ENCODE measurements at regions not wholly inside any gene's neighbourhood (a gene's known extent, or its start where the extent isn't known, plus 50 kb on each side); places are given as distances from the start of the nearest gene placed in this dataset.

DNA sequence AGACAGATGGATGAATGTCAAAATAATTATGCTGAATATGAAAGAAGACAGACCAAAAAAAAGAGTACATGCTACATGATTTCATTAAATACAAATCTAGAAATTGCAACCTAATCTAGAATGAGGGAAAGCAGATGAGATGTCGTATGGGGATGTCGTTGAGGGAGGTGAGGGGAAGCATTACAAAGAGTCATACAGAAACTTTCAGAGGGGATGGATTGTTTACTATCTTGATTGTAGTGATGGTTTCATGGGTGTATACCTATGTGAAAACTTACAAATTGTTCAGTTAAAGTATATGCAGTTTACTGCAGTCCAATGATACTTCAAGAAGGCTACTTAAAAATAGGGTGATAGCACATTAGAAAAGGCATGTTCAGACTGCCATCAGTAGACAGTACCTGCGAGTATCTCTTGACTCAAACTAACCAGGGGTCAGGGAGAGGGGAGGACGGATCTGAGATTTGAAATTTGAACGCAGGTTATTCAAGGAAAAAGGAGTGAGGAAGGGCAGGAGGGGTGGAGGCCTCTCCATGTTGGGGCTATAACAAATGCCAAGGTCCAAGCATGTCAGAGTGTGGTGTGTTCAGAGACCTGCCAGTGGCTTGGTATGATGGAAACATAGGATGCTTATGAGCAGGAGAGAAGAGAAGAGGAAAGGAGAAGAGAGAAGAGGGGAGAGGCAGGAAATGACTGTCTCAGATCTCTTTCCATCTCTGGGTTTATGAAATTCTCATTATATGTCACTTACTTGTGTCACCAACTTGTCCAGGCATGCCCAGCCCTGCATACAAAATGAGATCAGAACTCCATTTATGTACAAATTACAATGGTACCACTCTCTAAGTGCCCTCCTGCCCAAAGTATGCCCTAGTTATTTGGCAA lies 257.3 kb upstream of the CXCR4 start:
- BruUV-seq (replicated peaks): no TSS peak

DNA sequence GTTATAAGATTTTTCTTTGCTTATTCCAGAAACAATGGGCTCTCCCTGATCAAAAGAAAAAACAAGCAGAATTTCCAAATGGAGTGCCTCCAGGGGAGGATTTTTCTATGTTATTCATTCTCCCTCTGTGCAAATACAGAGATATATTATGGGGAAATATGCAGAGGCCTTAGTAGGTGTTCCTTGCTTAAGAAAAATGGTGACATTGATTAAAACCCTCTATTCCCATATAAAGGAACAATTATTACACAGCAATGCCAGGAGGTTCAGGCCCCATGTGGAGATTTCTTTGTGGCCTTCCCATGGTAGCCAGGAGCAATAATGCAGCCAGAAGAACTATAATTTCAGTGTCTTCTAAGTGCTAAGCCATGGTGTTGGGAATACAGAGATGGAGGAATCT lies 255.9 kb upstream of the CXCR4 start:
- DNase-seq: no peak
- Mint-ChIP-seq H3K27me3 (ENCODE audit: unreplicated experiment) (no peaks in the 10 kb centered on the region), H3K9me3 (ENCODE audit: low read depth, unreplicated experiment) (no peaks in the 10 kb centered on the region), H3K36me3 (ENCODE audit: insufficient read depth, unreplicated experiment) (no peaks in the 10 kb centered on the region), H3K27ac (ENCODE audit: unreplicated experiment) (no peak overlapping the region), H3K4me3 (ENCODE audit: low read depth, unreplicated experiment) (no peak overlapping the region), H3K4me1 (ENCODE audit: low read depth, unreplicated experiment) (no peaks in the 10 kb centered on the region)
- TF ChIP-seq, protein P1, sequence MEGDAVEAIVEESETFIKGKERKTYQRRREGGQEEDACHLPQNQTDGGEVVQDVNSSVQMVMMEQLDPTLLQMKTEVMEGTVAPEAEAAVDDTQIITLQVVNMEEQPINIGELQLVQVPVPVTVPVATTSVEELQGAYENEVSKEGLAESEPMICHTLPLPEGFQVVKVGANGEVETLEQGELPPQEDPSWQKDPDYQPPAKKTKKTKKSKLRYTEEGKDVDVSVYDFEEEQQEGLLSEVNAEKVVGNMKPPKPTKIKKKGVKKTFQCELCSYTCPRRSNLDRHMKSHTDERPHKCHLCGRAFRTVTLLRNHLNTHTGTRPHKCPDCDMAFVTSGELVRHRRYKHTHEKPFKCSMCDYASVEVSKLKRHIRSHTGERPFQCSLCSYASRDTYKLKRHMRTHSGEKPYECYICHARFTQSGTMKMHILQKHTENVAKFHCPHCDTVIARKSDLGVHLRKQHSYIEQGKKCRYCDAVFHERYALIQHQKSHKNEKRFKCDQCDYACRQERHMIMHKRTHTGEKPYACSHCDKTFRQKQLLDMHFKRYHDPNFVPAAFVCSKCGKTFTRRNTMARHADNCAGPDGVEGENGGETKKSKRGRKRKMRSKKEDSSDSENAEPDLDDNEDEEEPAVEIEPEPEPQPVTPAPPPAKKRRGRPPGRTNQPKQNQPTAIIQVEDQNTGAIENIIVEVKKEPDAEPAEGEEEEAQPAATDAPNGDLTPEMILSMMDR (IDR thresholded peaks at IDR 0.05; ENCODE audit: unreplicated experiment): no peak
- CTCF ChIA-PET: no interaction called here
- BruUV-seq (replicated peaks): no TSS peak
- intact Hi-C loops (cut with micrococcal nuclease; ENCODE audit: unreplicated experiment): loop anchor here (10.0 kb wide), 1 partner anchor 159 kb away; no protein-coding TSS in a partner anchor

More for the DNA sequence above, 257.3 kb upstream of the CXCR4 start:
- Mint-ChIP-seq H3K4me3 (ENCODE audit: low read depth, unreplicated experiment) (no peak overlapping the region), H3K9me3 (ENCODE audit: low read depth, unreplicated experiment) (no peaks in the 10 kb centered on the region), H3K36me3 (ENCODE audit: insufficient read depth, unreplicated experiment) (no peaks in the 10 kb centered on the region), H3K27ac (ENCODE audit: unreplicated experiment) (no peak overlapping the region), H3K27me3 (ENCODE audit: unreplicated experiment) (no peaks in the 10 kb centered on the region), H3K4me1 (ENCODE audit: low read depth, unreplicated experiment) (no peaks in the 10 kb centered on the region)
- intact Hi-C loops (cut with micrococcal nuclease; ENCODE audit: unreplicated experiment): loop anchor here (10.0 kb wide), 1 partner anchor 160 kb away; no protein-coding TSS in a partner anchor
- TF ChIP-seq, protein P1 (IDR thresholded peaks at IDR 0.05; ENCODE audit: unreplicated experiment): no peak
- CTCF ChIA-PET: no interaction called here
- DNase-seq: no peak

DNA sequence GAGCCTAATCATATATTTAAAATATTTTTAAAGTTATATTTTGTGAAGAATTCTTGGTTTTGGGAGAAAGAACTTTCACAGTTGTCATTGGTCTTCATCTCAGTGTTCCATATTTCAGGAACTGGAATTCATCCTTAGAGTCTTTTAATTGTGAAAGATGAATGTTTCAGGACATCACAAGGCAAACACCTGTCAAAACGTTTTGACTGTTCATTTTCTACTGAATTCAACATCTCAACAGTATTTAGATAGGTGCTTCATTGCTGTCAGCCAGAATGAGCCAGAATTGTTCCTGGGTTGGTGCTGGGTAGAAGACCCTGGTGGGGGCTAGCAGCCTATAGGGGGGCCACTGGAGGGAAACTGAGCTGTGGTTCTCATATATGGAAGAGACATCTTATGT lies 255.1 kb upstream of the CXCR4 start:
- intact Hi-C loops (cut with micrococcal nuclease; ENCODE audit: unreplicated experiment): loop anchor here (10.0 kb wide), 1 partner anchor 158 kb away; no protein-coding TSS in a partner anchor
- Mint-ChIP-seq H3K9me3 (ENCODE audit: low read depth, unreplicated experiment) (no peaks in the 10 kb centered on the region), H3K4me3 (ENCODE audit: low read depth, unreplicated experiment) (no peak overlapping the region), H3K27me3 (ENCODE audit: unreplicated experiment) (no peaks in the 10 kb centered on the region), H3K4me1 (ENCODE audit: low read depth, unreplicated experiment) (no peaks in the 10 kb centered on the region), H3K36me3 (ENCODE audit: insufficient read depth, unreplicated experiment) (no peaks in the 10 kb centered on the region), H3K27ac (ENCODE audit: unreplicated experiment) (no peak overlapping the region)
- TF ChIP-seq, protein P1 (IDR thresholded peaks at IDR 0.05; ENCODE audit: unreplicated experiment): no peak
- no peak for DNase-seq
- CTCF ChIA-PET: no interaction called here
- no TSS peak for BruUV-seq (replicated peaks)

DNA sequence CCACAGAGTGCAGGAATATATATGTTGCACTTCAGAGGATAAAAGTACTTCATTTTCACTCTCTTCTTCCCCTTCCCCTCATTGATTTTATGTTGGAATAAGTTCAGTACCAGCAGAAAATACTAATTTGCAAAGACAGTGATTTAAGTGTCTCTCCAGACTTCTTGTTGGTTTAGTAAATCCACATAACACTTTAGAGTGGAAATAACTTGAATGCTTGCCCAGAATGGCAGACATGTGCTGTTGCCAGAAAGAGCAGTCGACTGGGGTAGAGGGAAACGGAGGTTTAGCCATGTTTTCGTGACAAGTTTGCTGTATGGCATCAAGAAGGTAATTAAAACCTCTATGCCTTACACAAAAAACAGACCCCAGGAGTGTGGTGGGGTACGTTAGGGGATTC lies 246.0 kb upstream of the CXCR4 start:
- Mint-ChIP-seq H3K27ac (ENCODE audit: unreplicated experiment) (no peak overlapping the region), H3K4me3 (ENCODE audit: low read depth, unreplicated experiment) (no peak overlapping the region), H3K27me3 (ENCODE audit: unreplicated experiment) (no peaks in the 10 kb centered on the region), H3K36me3 (ENCODE audit: insufficient read depth, unreplicated experiment) (no peaks in the 10 kb centered on the region), H3K4me1 (ENCODE audit: low read depth, unreplicated experiment) (no peaks in the 10 kb centered on the region), H3K9me3 (ENCODE audit: low read depth, unreplicated experiment) (no peaks in the 10 kb centered on the region)
- DNase-seq: no peak
- CTCF ChIA-PET: no interaction called here
- BruUV-seq (replicated peaks): no TSS peak
- intact Hi-C loops (cut with micrococcal nuclease; ENCODE audit: unreplicated experiment): no loop called here
- TF ChIP-seq, protein P1 (IDR thresholded peaks at IDR 0.05; ENCODE audit: unreplicated experiment): no peak
